GM12878 (cell line): ENCODE measurements at regions not wholly inside any gene's neighbourhood (a gene's known extent, or its start where the extent isn't known, plus 50 kb on each side); places are given as distances from the start of the nearest gene placed in this dataset.

Source experiments
- ATAC-seq: fragments of 200-7000 bp; cut with Tn5 transposase; 3 replicates; pipeline ENCODE4 v1.9.1; 2020; ENCODE audit warnings: mild to moderate bottlenecking, moderate library complexity
- BruUV-seq: library from RNA; stranded (reverse); fragments of 400-500 nt; replicated peaks from 2 replicates; lab custom pipeline; 2021; lab: Mats Ljungman, UMichigan
- CTCF ChIA-PET: fragments of 300-600 bp; sonication (Branson Sonifier 250); formaldehyde crosslinking; extraction: SDS; loops from one replicate; lab custom pipeline; 2021; ENCODE audit warnings: inconsistent platforms; lab: Yijun Ruan, JAX
- POLR2A ChIA-PET: fragments of 350-600 bp; formaldehyde crosslinking; extraction: SDS; loops from one replicate; lab custom pipeline; 2021; ENCODE audit warnings: inconsistent platforms; lab: Charles Lee
- RAD21 ChIA-PET: fragments of 300-600 bp; sonication (Branson Sonifier 250); formaldehyde crosslinking; loops from one replicate; lab custom pipeline; 2023; ENCODE audit warnings: antibody characterized with exemption; ENCODE audit not compliant: unreplicated experiment; lab: Charles Lee
- SMC1A ChIA-PET: fragments of 300-600 bp; sonication (Branson Sonifier 250); formaldehyde crosslinking; loops from one replicate; lab custom pipeline; 2023; ENCODE audit not compliant: unreplicated experiment, uncharacterized antibody; lab: Charles Lee
- DNase-seq: peaks from one replicate; pipeline ENCODE4 v3.0.0-alpha.2; 2011; ENCODE audit warnings: low read depth, low spot score
- FAIRE-seq: peaks from 3 replicates; lab custom pipeline; 2011; peaks lifted over from hg19 to GRCh38; lab: Jason Lieb, UNC
- H2AFZ ChIP-seq: 2 replicates; pipeline ENCODE4 v1.6.0; 2011; ENCODE audit warnings: low read depth, low read length, control low read depth; ENCODE audit not compliant: control insufficient read depth
- H3K27ac ChIP-seq: 2 replicates; pipeline ENCODE4 v1.5.1; 2011; ENCODE audit warnings: control low read depth; ENCODE audit not compliant: control insufficient read depth, insufficient read depth
- H3K27me3 ChIP-seq, 2 experiments: replicated peaks in 1 of 2; 2 replicates each; pipeline versions ENCODE4 v1.6.0 to v1.6.1; 2011; ENCODE audit warnings: low read length in 1 of 2; ENCODE audit not compliant: control insufficient read depth in 2 of 2, insufficient read depth in 2 of 2
- H3K36me3 ChIP-seq, 2 experiments: 2 replicates each; pipeline ENCODE4 v1.5.1; 2011; ENCODE audit warnings: low read length in 1 of 2; ENCODE audit not compliant: control insufficient read depth in 2 of 2, insufficient read depth in 2 of 2
- H3K4me1 ChIP-seq: 2 replicates; pipeline ENCODE4 v1.6.1; 2011; ENCODE audit warnings: mild to moderate bottlenecking, low read length, moderate library complexity, mixed read lengths; ENCODE audit not compliant: control insufficient read depth, insufficient read depth
- H3K4me2 ChIP-seq: 2 replicates; pipeline ENCODE4 v1.6.0; 2011; ENCODE audit warnings: control low read depth; ENCODE audit not compliant: control insufficient read depth, insufficient read depth
- H3K4me3 ChIP-seq: fragments of 200-600 bp; sonication (generic); 2 replicates; pipeline ENCODE4 v1.5.1; 2016
- H3K79me2 ChIP-seq: 2 replicates; pipeline ENCODE4 v1.6.0; 2011; ENCODE audit warnings: low read length; ENCODE audit not compliant: control insufficient read depth, insufficient read depth
- H3K9ac ChIP-seq: 2 replicates; pipeline ENCODE4 v1.8.0; 2011; ENCODE audit warnings: low read length, control low read depth, mixed read lengths; ENCODE audit not compliant: control insufficient read depth, insufficient read depth
- H3K9me3 ChIP-seq: replicated peaks from 3 replicates; pipeline ENCODE4 v1.5.1; 2011; ENCODE audit warnings: mild to moderate bottlenecking, low read length; ENCODE audit not compliant: control insufficient read depth, insufficient read depth
- H4K20me1 ChIP-seq: 2 replicates; pipeline ENCODE4 v1.6.0; 2011; ENCODE audit not compliant: control insufficient read depth, insufficient read depth
- EGR1 ChIP-seq, 2 experiments: IDR thresholded peaks; 1 replicate in 1 of 2; 2 replicates in 1 of 2; pipeline ENCODE4 v1.6.1; 2011 to 2012; ENCODE audit warnings: low read depth in 2 of 2, low read length in 2 of 2, borderline replicate concordance in 1 of 2, mild to moderate bottlenecking in 1 of 2, moderate library complexity in 1 of 2
- MLLT1 ChIP-seq: fragments of 450-650 bp; IDR thresholded peaks from 2 replicates; pipeline ENCODE4 v1.6.1; 2016; ENCODE audit warnings: mild to moderate bottlenecking
- NRF1 ChIP-seq: conservative IDR thresholded peaks from 2 replicates; pipeline ENCODE4 v1.6.1; 2011; ENCODE audit warnings: mild to moderate bottlenecking, low read depth, low read length, improper control_type of control experiment
- POLR2AphosphoS2 ChIP-seq: IDR thresholded peaks from 2 replicates; pipeline ENCODE4 v1.6.1; 2011; ENCODE audit warnings: low read depth, mild to moderate bottlenecking, low read length, improper control_type of control experiment, moderate library complexity
- RB1 ChIP-seq: fragments of 450-650 bp; formaldehyde crosslinking; IDR thresholded peaks from 2 replicates; pipeline ENCODE4 v1.6.1; 2017; ENCODE audit warnings: mild to moderate bottlenecking, borderline replicate concordance
- RELB ChIP-seq: fragments of 450-650 bp; IDR thresholded peaks from 2 replicates; pipeline ENCODE4 v1.6.1; 2017; ENCODE audit warnings: low read depth, mild to moderate bottlenecking, moderate library complexity
- SPI1 ChIP-seq: IDR thresholded peaks from 2 replicates; pipeline ENCODE4 v1.6.1; 2011; ENCODE audit warnings: low read depth, mild to moderate bottlenecking, low read length, moderate library complexity, borderline replicate concordance; ENCODE audit not compliant: insufficient read depth
- ZNF384 ChIP-seq: IDR thresholded peaks from 2 replicates; pipeline ENCODE4 v1.6.1; 2012; ENCODE audit warnings: low read depth, mild to moderate bottlenecking, low read length, improper control_type of control experiment, borderline replicate concordance
- WGBS: methylation state at CpG from one replicate; pipeline ENCODE4 v1.1.6; 2016; ENCODE audit warnings: low lambda C conversion rate; ENCODE audit not compliant: insufficient replicate concordance, insufficient coverage; ENCODE audit errors: missing lambda C conversion rate; 5-methylcytosine and 5-hydroxymethylcytosine counted together
- in situ Hi-C: fragments of 300-500 bp; cut with MboI; formaldehyde crosslinking; loops from 9 replicates; pipeline ENCODE4 v1.14.3; 2018; ENCODE audit warnings: mixed read lengths
- intact Hi-C: fragments of 100-400 bp; cut with micrococcal nuclease; formaldehyde crosslinking; loops from one replicate; pipeline ENCODE4 v1.14.2; 2022; ENCODE audit not compliant: unreplicated experiment

DNA sequence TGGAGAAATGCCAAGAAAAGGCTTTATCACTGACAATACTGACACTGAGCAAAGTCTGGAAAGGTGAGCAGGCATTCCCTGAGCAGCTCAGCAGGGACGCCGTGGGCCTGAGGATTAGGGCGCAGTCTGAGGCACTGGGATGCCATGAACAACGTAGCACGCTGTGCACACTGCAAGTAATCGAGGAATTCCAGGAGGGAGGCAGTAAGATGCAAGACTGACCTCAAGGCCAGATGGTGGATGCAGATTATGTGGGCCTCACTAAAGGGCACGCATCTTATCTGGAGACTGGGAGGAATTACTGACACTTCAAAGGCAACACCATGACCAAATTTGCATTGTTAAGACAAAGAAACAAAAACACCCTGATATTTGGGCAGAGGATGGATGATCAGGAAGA is 50.4 kb upstream of the OPCML start:
- SMC1A ChIA-PET: no interaction called here
- H3K36me3 ChIP-seq: no peaks in the 10 kb centered on the region
- H3K4me3 ChIP-seq: no peak overlapping the region
- CTCF ChIA-PET: no interaction called here
- no peaks in the 10 kb centered on the region for H4K20me1 ChIP-seq
- no peaks in the 10 kb centered on the region for H3K79me2 ChIP-seq
- POLR2A ChIA-PET: no interaction called here
- RAD21 ChIA-PET: no interaction called here
- FAIRE-seq: no peak
- in situ Hi-C loops: no loop called here
- intact Hi-C loops: no loop called here
- no peaks in the 10 kb centered on the region for H3K4me1 ChIP-seq
- no peak overlapping the region for H3K9ac ChIP-seq
- H3K27ac ChIP-seq: no peak overlapping the region
- no peak for DNase-seq
- H3K9me3 ChIP-seq: no peaks in the 10 kb centered on the region
- BruUV-seq: no TSS peak
- H3K4me2 ChIP-seq: no peak overlapping the region
- ATAC-seq: no peak
- H3K27me3 ChIP-seq: no peaks in the 10 kb centered on the region
- WGBS: 21% methylated on average over 7 of the region's 7 CpGs
- H2AFZ ChIP-seq: no peak overlapping the region
- no peak for TF ChIP-seq ZNF384
- TF ChIP-seq EGR1 (IDR thresholded peaks at IDR 0.05; ENCODE audit: borderline replicate concordance in 1 of 2, low read depth in 2 of 2, low read length in 2 of 2): no peak
- no peak for TF ChIP-seq SPI1
- TF ChIP-seq MLLT1: no peak
- no peak for TF ChIP-seq NRF1
- TF ChIP-seq POLR2AphosphoS2: no peak

DNA sequence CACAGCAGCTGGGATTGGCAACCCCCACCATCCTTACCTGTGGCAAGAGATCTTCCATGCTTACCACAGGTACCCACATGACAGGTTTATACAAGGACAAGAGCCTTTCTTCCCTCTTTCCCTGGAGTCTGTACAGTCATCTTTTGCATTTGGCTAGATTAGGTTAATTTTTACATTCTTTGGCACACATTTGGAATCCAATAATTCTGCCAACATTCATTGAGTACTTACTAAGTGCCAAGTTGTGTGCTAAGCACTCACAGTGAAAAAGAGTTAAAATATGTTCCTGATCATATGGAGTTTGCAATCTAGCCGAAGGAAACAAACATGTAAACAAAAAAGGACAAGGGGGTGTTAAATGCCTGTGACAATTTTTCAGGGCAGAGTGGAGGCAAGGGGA is 50.0 kb upstream of the OPCML start:
- DNase-seq: no peak
- H3K36me3 ChIP-seq: no peaks in the 10 kb centered on the region
- no peaks in the 10 kb centered on the region for H4K20me1 ChIP-seq
- intact Hi-C loops (no loop called here), in situ Hi-C loops (no loop called here)
- no peaks in the 10 kb centered on the region for H3K9me3 ChIP-seq
- H3K4me1 ChIP-seq: no peaks in the 10 kb centered on the region
- H3K27me3 ChIP-seq: no peaks in the 10 kb centered on the region
- 0% methylated on average over 1 of the region's 1 CpG for WGBS
- H2AFZ ChIP-seq: no peak overlapping the region
- H3K79me2 ChIP-seq: no peaks in the 10 kb centered on the region
- H3K27ac ChIP-seq: no peak overlapping the region
- POLR2A ChIA-PET: no interaction called here
- SMC1A ChIA-PET: no interaction called here
- BruUV-seq: no TSS peak
- H3K9ac ChIP-seq: no peak overlapping the region
- no peak overlapping the region for H3K4me3 ChIP-seq
- FAIRE-seq: no peak
- ATAC-seq: no peak
- RAD21 ChIA-PET: no interaction called here
- no peak for TF ChIP-seq RB1
- no peak for TF ChIP-seq RELB
- CTCF ChIA-PET: no interaction called here
- H3K4me2 ChIP-seq: no peak overlapping the region
